ENCODE measurements at regions not wholly inside any gene's neighbourhood (a gene's known extent, or its start where the extent isn't known, plus 50 kb on each side); places are given as distances from the start of the nearest gene placed in this dataset.

DNA sequence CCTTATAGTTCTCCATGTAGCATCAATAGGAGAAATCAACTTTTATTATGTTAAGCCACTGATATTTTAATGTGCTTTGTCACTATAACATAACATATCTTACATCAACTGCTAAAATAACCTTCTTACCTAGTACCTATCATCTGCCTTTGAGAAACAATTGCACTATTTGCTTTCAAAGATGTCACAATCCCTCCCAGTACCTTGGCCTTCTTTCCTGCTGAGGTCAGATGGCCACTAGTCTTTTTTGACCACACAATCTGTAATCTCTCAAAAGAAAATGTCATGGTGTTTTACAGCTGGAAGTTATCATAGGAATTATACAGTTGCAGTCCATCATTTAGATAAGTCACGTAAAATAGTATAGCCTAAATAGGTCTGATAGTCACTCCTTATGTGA lies 247.5 kb upstream of the SLITRK3 start:
- intact Hi-C loops (cut with DNase I; ENCODE audit: low total_unique reads), result no loop called here
- Histone ChIP-seq H3K27ac (no peak overlapping the region), H3K4me3 (no peak overlapping the region), H3K36me3 (ENCODE audit: low read depth, missing control alignments) (no peaks in the 10 kb centered on the region), H3K27me3 (no peaks in the 10 kb centered on the region), H3K4me1 (no peaks in the 10 kb centered on the region), H3K9me3 (no peaks in the 10 kb centered on the region)
- whole genome bisulfite sequencing, 2 donors, result 75 to 81% methylated on average over 1 of the region's 1 CpG
- TF ChIP-seq, protein P1, sequence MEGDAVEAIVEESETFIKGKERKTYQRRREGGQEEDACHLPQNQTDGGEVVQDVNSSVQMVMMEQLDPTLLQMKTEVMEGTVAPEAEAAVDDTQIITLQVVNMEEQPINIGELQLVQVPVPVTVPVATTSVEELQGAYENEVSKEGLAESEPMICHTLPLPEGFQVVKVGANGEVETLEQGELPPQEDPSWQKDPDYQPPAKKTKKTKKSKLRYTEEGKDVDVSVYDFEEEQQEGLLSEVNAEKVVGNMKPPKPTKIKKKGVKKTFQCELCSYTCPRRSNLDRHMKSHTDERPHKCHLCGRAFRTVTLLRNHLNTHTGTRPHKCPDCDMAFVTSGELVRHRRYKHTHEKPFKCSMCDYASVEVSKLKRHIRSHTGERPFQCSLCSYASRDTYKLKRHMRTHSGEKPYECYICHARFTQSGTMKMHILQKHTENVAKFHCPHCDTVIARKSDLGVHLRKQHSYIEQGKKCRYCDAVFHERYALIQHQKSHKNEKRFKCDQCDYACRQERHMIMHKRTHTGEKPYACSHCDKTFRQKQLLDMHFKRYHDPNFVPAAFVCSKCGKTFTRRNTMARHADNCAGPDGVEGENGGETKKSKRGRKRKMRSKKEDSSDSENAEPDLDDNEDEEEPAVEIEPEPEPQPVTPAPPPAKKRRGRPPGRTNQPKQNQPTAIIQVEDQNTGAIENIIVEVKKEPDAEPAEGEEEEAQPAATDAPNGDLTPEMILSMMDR (IDR thresholded peaks at IDR 0.05), result no peak
- no peak for TF ChIP-seq POLR2A (IDR thresholded peaks at IDR 0.05)
- no peak for DNase-seq

DNA sequence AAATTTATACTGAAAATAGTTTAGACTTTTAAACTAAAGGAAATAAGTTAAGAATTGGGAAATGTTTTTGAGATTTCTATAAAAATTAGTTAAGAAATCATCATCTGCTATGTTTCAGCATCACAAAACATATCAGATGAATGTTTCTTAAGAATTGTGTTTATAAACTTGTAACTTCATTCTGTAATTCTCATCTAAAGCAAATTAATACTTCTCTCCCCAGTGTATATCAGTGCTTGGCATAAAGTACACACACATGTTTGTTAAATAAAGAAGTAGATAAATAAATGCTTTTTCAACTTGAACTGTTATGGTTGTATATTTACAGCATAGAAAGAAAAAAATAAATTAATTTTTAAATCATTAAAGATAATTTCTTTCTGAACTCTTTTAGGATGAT lies 245.9 kb upstream of the SLITRK3 start:
- Histone ChIP-seq H3K27ac (no peak overlapping the region), H3K4me1 (no peaks in the 10 kb centered on the region), H3K4me3 (no peak overlapping the region), H3K36me3 (ENCODE audit: low read depth, missing control alignments) (no peaks in the 10 kb centered on the region), H3K27me3 (no peaks in the 10 kb centered on the region), H3K9me3 (no peaks in the 10 kb centered on the region)
- DNase-seq, result no peak
- TF ChIP-seq, protein P1 (IDR thresholded peaks at IDR 0.05), result no peak
- no peak for TF ChIP-seq POLR2A (IDR thresholded peaks at IDR 0.05)
- intact Hi-C loops (cut with DNase I; ENCODE audit: low total_unique reads), result no loop called here

DNA sequence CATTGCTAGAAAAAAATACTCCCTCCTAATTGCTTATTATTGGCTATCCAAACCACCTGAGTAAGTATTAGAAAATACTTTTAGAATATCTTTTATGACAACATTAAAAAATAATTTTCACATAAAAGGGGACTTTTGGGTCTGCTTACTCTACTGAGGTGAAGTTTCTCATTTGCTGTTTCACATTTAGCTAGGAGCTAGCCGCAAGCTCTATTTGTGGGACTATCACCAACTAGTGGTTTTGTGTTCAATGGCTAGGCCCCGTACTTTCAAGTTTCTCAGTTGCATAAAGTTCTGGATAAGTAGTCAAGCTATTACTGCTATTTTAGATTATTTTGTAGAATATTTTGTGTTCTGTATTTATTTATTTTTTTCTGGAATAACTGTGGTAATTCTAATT lies 244.2 kb upstream of the SLITRK3 start:
- Histone ChIP-seq H3K27ac (no peak overlapping the region), H3K4me3 (no peak overlapping the region), H3K9me3 (no peaks in the 10 kb centered on the region), H3K27me3 (no peaks in the 10 kb centered on the region), H3K4me1 (no peaks in the 10 kb centered on the region), H3K36me3 (ENCODE audit: low read depth, missing control alignments) (no peaks in the 10 kb centered on the region)
- WGBS, 2 donors, result 83 to 94% methylated on average over 2 of the region's 2 CpGs
- DNase-seq, result no peak
- intact Hi-C loops (cut with DNase I; ENCODE audit: low total_unique reads), result no loop called here
- TF ChIP-seq POLR2A (IDR thresholded peaks at IDR 0.05), result no peak
- TF ChIP-seq, protein P1 (IDR thresholded peaks at IDR 0.05), result no peak

- intact Hi-C loops (cut with DNase I; ENCODE audit: low total_unique reads), result no loop called here
- no peak overlapping the region for H3K4me3 ChIP-seq
- TF ChIP-seq POLR2A (IDR thresholded peaks at IDR 0.05), result no peak
- TF ChIP-seq, protein P1 (IDR thresholded peaks at IDR 0.05), result no peak
- H3K27ac ChIP-seq, result no peak overlapping the region
- H3K4me1 ChIP-seq, result no peaks in the 10 kb centered on the region
- no peaks in the 10 kb centered on the region for H3K9me3 ChIP-seq
- WGBS, 2 donors, result 64 to 66% methylated on average over 2 of the region's 2 CpGs
- H3K36me3 ChIP-seq (ENCODE audit: low read depth, missing control alignments), result no peaks in the 10 kb centered on the region
- no peaks in the 10 kb centered on the region for H3K27me3 ChIP-seq
- no peak for DNase-seq
Measured at GRCh38 chr3:165439765-165440164, 243.6 kb upstream of the SLITRK3 start.

GRCh38 chr3:165434516-165434915 lies 238.3 kb upstream of the SLITRK3 start:
- intact Hi-C loops (cut with DNase I; ENCODE audit: low total_unique reads), result no loop called here
- no peak for DNase-seq

More at GRCh38 chr3:165434516-165434915, 238.3 kb upstream of the SLITRK3 start:
- no peaks in the 10 kb centered on the region for H3K27me3 ChIP-seq
- no peaks in the 10 kb centered on the region for H3K9me3 ChIP-seq
- no peak overlapping the region for H3K27ac ChIP-seq
- WGBS, 2 donors, result 55 to 72% methylated on average over 3 of the region's 3 CpGs
- no peaks in the 10 kb centered on the region for H3K4me1 ChIP-seq
- no peak overlapping the region for H3K4me3 ChIP-seq
- TF ChIP-seq, protein P1 (IDR thresholded peaks at IDR 0.05), result no peak
- no peak for TF ChIP-seq POLR2A (IDR thresholded peaks at IDR 0.05)
- no peaks in the 10 kb centered on the region for H3K36me3 ChIP-seq (ENCODE audit: low read depth, missing control alignments)
